ENCODE measurements at regions not wholly inside any gene's neighbourhood (a gene's known extent, or its start where the extent isn't known, plus 50 kb on each side); places are given as distances from the start of the nearest gene placed in this dataset.

DNA sequence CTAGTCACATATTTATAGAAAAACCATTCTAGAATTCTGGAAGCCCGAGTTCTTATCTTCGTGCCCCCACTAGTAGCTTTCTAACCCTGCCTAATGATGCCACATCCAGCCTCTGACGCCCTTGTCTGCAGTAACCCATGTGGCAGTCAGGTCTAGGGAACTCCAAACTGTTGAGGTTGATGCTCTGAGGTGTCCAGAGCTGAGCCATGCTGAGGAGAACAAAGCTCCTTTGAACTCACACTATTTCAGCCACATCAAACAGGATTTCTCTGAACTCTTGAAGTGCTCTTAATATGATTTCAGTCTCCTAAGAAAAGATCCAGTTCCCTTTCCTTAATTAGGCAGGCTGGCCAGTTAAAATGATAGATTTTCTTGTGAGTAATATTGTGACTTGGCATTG is 150.5 kb upstream of the ST8SIA2 start:
- TF ChIP-seq, protein P1, sequence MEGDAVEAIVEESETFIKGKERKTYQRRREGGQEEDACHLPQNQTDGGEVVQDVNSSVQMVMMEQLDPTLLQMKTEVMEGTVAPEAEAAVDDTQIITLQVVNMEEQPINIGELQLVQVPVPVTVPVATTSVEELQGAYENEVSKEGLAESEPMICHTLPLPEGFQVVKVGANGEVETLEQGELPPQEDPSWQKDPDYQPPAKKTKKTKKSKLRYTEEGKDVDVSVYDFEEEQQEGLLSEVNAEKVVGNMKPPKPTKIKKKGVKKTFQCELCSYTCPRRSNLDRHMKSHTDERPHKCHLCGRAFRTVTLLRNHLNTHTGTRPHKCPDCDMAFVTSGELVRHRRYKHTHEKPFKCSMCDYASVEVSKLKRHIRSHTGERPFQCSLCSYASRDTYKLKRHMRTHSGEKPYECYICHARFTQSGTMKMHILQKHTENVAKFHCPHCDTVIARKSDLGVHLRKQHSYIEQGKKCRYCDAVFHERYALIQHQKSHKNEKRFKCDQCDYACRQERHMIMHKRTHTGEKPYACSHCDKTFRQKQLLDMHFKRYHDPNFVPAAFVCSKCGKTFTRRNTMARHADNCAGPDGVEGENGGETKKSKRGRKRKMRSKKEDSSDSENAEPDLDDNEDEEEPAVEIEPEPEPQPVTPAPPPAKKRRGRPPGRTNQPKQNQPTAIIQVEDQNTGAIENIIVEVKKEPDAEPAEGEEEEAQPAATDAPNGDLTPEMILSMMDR (IDR thresholded peaks at IDR 0.05): no peak
- H3K27ac ChIP-seq: no peak overlapping the region
- H3K4me3 ChIP-seq: no peak overlapping the region
- no peaks in the 10 kb centered on the region for H3K4me1 ChIP-seq
- intact Hi-C loops (cut with DNase I): no loop called here
- ATAC-seq (no peak), DNase-seq (no peak)
- peaks cover 7% of the 10 kb centered on the region for H3K27me3 ChIP-seq
- no peaks in the 10 kb centered on the region for H3K36me3 ChIP-seq
- no peaks in the 10 kb centered on the region for H3K9me3 ChIP-seq

DNA sequence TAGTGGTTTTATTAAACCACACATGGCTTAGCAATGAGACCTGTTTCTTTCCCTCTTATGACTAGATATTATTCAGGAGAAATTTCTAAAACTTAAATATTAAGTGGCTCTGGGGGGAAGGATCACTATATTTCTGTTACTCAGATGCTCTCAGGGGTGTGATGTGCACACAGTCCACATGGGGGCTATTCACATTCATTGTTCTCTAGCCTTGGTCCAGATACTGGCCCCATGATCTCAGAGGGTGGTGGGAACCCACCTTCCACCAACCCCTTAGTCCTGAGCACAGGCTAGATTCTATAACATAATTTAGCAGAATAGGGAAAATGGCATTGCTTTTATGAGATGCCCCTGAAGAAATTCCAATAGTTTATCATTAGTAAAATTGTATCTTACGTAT is 149.0 kb upstream of the ST8SIA2 start:
- Histone ChIP-seq H3K27me3 (peaks cover 7% of the 10 kb centered on the region), H3K4me3 (no peak overlapping the region), H3K36me3 (no peaks in the 10 kb centered on the region), H3K27ac (no peak overlapping the region), H3K9me3 (no peaks in the 10 kb centered on the region), H3K4me1 (no peaks in the 10 kb centered on the region)
- TF ChIP-seq, protein P1 (IDR thresholded peaks at IDR 0.05): no peak
- intact Hi-C loops (cut with DNase I): no loop called here
- DNase-seq (no peak), ATAC-seq (no peak)

- intact Hi-C loops (cut with DNase I): no loop called here
- ATAC-seq: peak; percentile 66
- no peaks in the 10 kb centered on the region for H3K36me3 ChIP-seq
- peaks cover 7% of the 10 kb centered on the region for H3K27me3 ChIP-seq
- H3K4me1 ChIP-seq: no peaks in the 10 kb centered on the region
- H3K4me3 ChIP-seq: no peak overlapping the region
- no peak for DNase-seq
- TF ChIP-seq, protein P1 (IDR thresholded peaks at IDR 0.05): no peak
- no peak overlapping the region for H3K27ac ChIP-seq
- no peaks in the 10 kb centered on the region for H3K9me3 ChIP-seq
Measured at GRCh38 chr15:92247649-92248242, 145.9 kb upstream of the ST8SIA2 start.

GRCh38 chr15:92266796-92267685 is 126.6 kb upstream of the ST8SIA2 start:
- intact Hi-C loops (cut with DNase I): no loop called here
- ATAC-seq (no peak), DNase-seq (no peak)
- no peak overlapping the region for H3K27ac ChIP-seq
- no peak overlapping the region for H3K4me3 ChIP-seq
- H3K36me3 ChIP-seq: no peaks in the 10 kb centered on the region
- no peaks in the 10 kb centered on the region for H3K9me3 ChIP-seq
- no peaks in the 10 kb centered on the region for H3K4me1 ChIP-seq
- TF ChIP-seq, protein P1 (IDR thresholded peaks at IDR 0.05): no peak
- no peaks in the 10 kb centered on the region for H3K27me3 ChIP-seq

GRCh38 chr15:92268900-92269299 is 124.8 kb upstream of the ST8SIA2 start:
- Histone ChIP-seq H3K27ac (no peak overlapping the region), H3K36me3 (no peaks in the 10 kb centered on the region), H3K9me3 (no peaks in the 10 kb centered on the region), H3K27me3 (no peaks in the 10 kb centered on the region), H3K4me1 (no peaks in the 10 kb centered on the region), H3K4me3 (no peak overlapping the region)
- ATAC-seq (peak; percentile 46), DNase-seq (no peak)
- TF ChIP-seq, protein P1 (IDR thresholded peaks at IDR 0.05): no peak
- intact Hi-C loops (cut with DNase I): no loop called here

All from upper lobe of right lung (tissue), 1 donor.